ENCODE measurements at regions not wholly inside any gene's neighbourhood (a gene's known extent, or its start where the extent isn't known, plus 50 kb on each side); places are given as distances from the start of the nearest gene placed in this dataset.

GRCh38 chr20:50272724-50273446 is 82.3 kb downstream of the CEBPB start:
- Histone ChIP-seq H3K27ac (peak overlapping the region; percentile 68), H3K4me1 (peaks cover 26% of the 10 kb centered on the region), H3K36me3 (ENCODE audit: insufficient read depth in 1 of 2, low read depth in 1 of 2) (no peaks in the 10 kb centered on the region), H3K4me3 (no peak overlapping the region), H3K27me3 (ENCODE audit: insufficient read depth in 3 of 3, low read length in 2 of 3) (no peaks in the 10 kb centered on the region), H3K9me3 (no peaks in the 10 kb centered on the region)
- WGBS, 3 donors: 55 to 60% (median 59%) methylated on average over 6 of the region's 6 CpGs
- ATAC-seq: no peak
- DNase-seq: peak in 1 of 2 donors; percentile 6
- TF ChIP-seq CTCF (IDR thresholded peaks at IDR 0.05): no peak
- intact Hi-C loops (cut with DNase I): no loop called here

- Histone ChIP-seq H3K27me3 (ENCODE audit: insufficient read depth in 3 of 3, low read length in 2 of 3) (no peaks in the 10 kb centered on the region), H3K4me1 (peaks cover 35% of the 10 kb centered on the region), H3K9me3 (no peaks in the 10 kb centered on the region), H3K36me3 (ENCODE audit: insufficient read depth in 1 of 2, low read depth in 1 of 2) (no peaks in the 10 kb centered on the region), H3K4me3 (peak overlapping the region; percentile 30), H3K27ac (peak overlapping the region; percentile 68)
- peak; percentile 71 to 90 for DNase-seq
- ATAC-seq: peak; percentile 57 to 79 (median 66)
- TF ChIP-seq CTCF (IDR thresholded peaks at IDR 0.05): no peak
- WGBS, 3 donors: 30 to 38% (median 35%) methylated on average over 16 to 19 of the region's 19 CpGs
- intact Hi-C loops (cut with DNase I): no loop called here
Measured at GRCh38 chr20:50273601-50274491, 83.2 kb downstream of the CEBPB start.

GRCh38 chr20:50274570-50275430 is 84.2 kb downstream of the CEBPB start:
- Histone ChIP-seq H3K4me1 (peaks cover 44% of the 10 kb centered on the region), H3K27me3 (ENCODE audit: insufficient read depth in 3 of 3, low read length in 2 of 3) (no peaks in the 10 kb centered on the region), H3K4me3 (no peak overlapping the region), H3K36me3 (ENCODE audit: insufficient read depth in 1 of 2, low read depth in 1 of 2) (no peaks in the 10 kb centered on the region), H3K27ac (peak overlapping the region; percentile 68), H3K9me3 (no peaks in the 10 kb centered on the region)
- 82 to 88% (median 83%) methylated on average over 20 to 21 of the region's 21 CpGs for WGBS, 3 donors
- no peak for TF ChIP-seq CTCF (IDR thresholded peaks at IDR 0.05)
- ATAC-seq: no peak
- DNase-seq: peak; percentile 74 to 87
- intact Hi-C loops (cut with DNase I): loop anchor here (5.0 kb wide), 3 partner anchors 72 to 103 kb away; no protein-coding TSS in a partner anchor

- no peak for TF ChIP-seq CTCF (IDR thresholded peaks at IDR 0.05)
- no peak for ATAC-seq
- H3K36me3 ChIP-seq (ENCODE audit: insufficient read depth in 1 of 2, low read depth in 1 of 2): no peaks in the 10 kb centered on the region
- no peaks in the 10 kb centered on the region for H3K27me3 ChIP-seq (ENCODE audit: insufficient read depth in 3 of 3, low read length in 2 of 3)
- no peak for DNase-seq
- H3K4me1 ChIP-seq: peaks cover 44% of the 10 kb centered on the region
- intact Hi-C loops (cut with DNase I): loop anchor here (5.0 kb wide), 3 partner anchors 74 to 101 kb away; no protein-coding TSS in a partner anchor
- H3K27ac ChIP-seq: peak overlapping the region; percentile 82
- H3K4me3 ChIP-seq: no peak overlapping the region
- 84 to 91% (median 87%) methylated on average over 19 of the region's 19 CpGs for WGBS, 3 donors
- H3K9me3 ChIP-seq: no peaks in the 10 kb centered on the region
Measured at GRCh38 chr20:50276119-50277063, 85.8 kb downstream of the CEBPB start.
